Trophoblast cell (in vitro differentiated cells and primary cell): ENCODE measurements at regions not wholly inside any gene's neighbourhood (a gene's known extent, or its start where the extent isn't known, plus 50 kb on each side); places are given as distances from the start of the nearest gene placed in this dataset.

Source experiments
- DNase-seq, 2 donors: peaks; one replicate each; pipeline ENCODE4 v3.0.0-alpha.2; 2016
- H2AFZ ChIP-seq: 2 replicates; pipeline ENCODE4 v1.6.1; 2013; ENCODE audit warnings: low read length, moderate library complexity, mild to moderate bottlenecking; ENCODE audit not compliant: insufficient read depth, poor library complexity
- H2AK5ac ChIP-seq: 2 replicates; pipeline ENCODE4 v1.6.1; 2013; ENCODE audit warnings: mild to moderate bottlenecking, low read length
- H2BK120ac ChIP-seq: 2 replicates; pipeline ENCODE4 v1.6.1; 2013; ENCODE audit warnings: low read length, mild to moderate bottlenecking, moderate library complexity; ENCODE audit not compliant: insufficient read depth, poor library complexity
- H2BK12ac ChIP-seq: 2 replicates; pipeline ENCODE4 v1.6.1; 2013; ENCODE audit warnings: mild to moderate bottlenecking, low read length, moderate library complexity
- H2BK5ac ChIP-seq: 2 replicates; pipeline ENCODE4 v1.6.1; 2013; ENCODE audit warnings: low read length, low read depth, moderate library complexity, mild to moderate bottlenecking; ENCODE audit not compliant: poor library complexity
- H3K14ac ChIP-seq: 2 replicates; pipeline ENCODE4 v1.6.1; 2013; ENCODE audit warnings: mild to moderate bottlenecking, low read length
- H3K18ac ChIP-seq: 2 replicates; pipeline ENCODE4 v1.6.1; 2013; ENCODE audit warnings: mild to moderate bottlenecking, low read length
- H3K23ac ChIP-seq: 2 replicates; pipeline ENCODE4 v1.6.1; 2013; ENCODE audit warnings: low read length
- H3K27ac ChIP-seq: 2 replicates; pipeline ENCODE4 v1.5.1; 2013; ENCODE audit warnings: low read depth, mild to moderate bottlenecking, inconsistent platforms, low read length, moderate library complexity
- H3K27me3 ChIP-seq: 2 replicates; pipeline ENCODE4 v1.6.1; 2013; ENCODE audit warnings: inconsistent platforms, mild to moderate bottlenecking, low read length, moderate library complexity; ENCODE audit not compliant: insufficient read depth
- H3K36me3 ChIP-seq, 2 experiments: 1 replicate in 1 of 2; 2 replicates in 1 of 2; pipeline ENCODE4 v1.6.1; 2013; ENCODE audit warnings: low read length in 2 of 2, mild to moderate bottlenecking in 2 of 2, moderate library complexity in 1 of 2; ENCODE audit not compliant: insufficient read depth in 2 of 2, control insufficient read depth in 1 of 2
- H3K4ac ChIP-seq: 2 replicates; pipeline ENCODE4 v1.6.1; 2013; ENCODE audit warnings: low read depth, mild to moderate bottlenecking, low read length, moderate library complexity
- H3K4me1 ChIP-seq, 2 experiments: 1 replicate in 1 of 2; 2 replicates in 1 of 2; pipeline ENCODE4 v1.6.1; 2013; ENCODE audit warnings: low read length in 2 of 2, mild to moderate bottlenecking in 2 of 2, moderate library complexity in 1 of 2; ENCODE audit not compliant: insufficient read depth in 2 of 2, control insufficient read depth in 1 of 2
- H3K4me2 ChIP-seq: 2 replicates; pipeline ENCODE4 v1.6.1; 2013; ENCODE audit warnings: inconsistent platforms, mild to moderate bottlenecking, low read length, moderate library complexity
- H3K4me3 ChIP-seq: 2 replicates; pipeline ENCODE4 v1.5.1; 2013; ENCODE audit warnings: mild to moderate bottlenecking, low read depth, low read length, inconsistent platforms
- H3K79me1 ChIP-seq: one replicate; pipeline ENCODE4 v1.6.1; 2013; ENCODE audit warnings: low read length
- H3K79me2 ChIP-seq: 2 replicates; pipeline ENCODE4 v1.6.1; 2013; ENCODE audit warnings: low read length, mild to moderate bottlenecking; ENCODE audit not compliant: control insufficient read depth, insufficient read depth, poor library complexity
- H3K9ac ChIP-seq: 2 replicates; pipeline ENCODE4 v1.6.1; 2013; ENCODE audit warnings: mild to moderate bottlenecking, low read length
- H3K9me3 ChIP-seq: 2 replicates; pipeline ENCODE4 v1.6.1; 2013; ENCODE audit warnings: low read depth, mild to moderate bottlenecking, control low read depth, inconsistent platforms, low read length; ENCODE audit not compliant: insufficient read depth
- H4K12ac ChIP-seq: 2 replicates; pipeline ENCODE4 v1.6.1; 2013; ENCODE audit warnings: low read depth, mild to moderate bottlenecking, low read length, moderate library complexity
- H4K8ac ChIP-seq: 2 replicates; pipeline ENCODE4 v1.6.1; 2013; ENCODE audit warnings: low read depth, mild to moderate bottlenecking, low read length, moderate library complexity
- H4K91ac ChIP-seq: one replicate; pipeline ENCODE4 v1.6.1; 2013; ENCODE audit warnings: low read depth, mild to moderate bottlenecking, low read length, moderate library complexity
- WGBS: extraction: QIAGEN DNeasy Blood & Tissue Kit; methylation state at CpG from one replicate; pipeline ENCODE4 v1.1.7; 2013; ENCODE audit warnings: missing lambda C conversion rate; ENCODE audit not compliant: insufficient read length, insufficient coverage; ENCODE audit errors: extremely low coverage; 5-methylcytosine and 5-hydroxymethylcytosine counted together

DNA sequence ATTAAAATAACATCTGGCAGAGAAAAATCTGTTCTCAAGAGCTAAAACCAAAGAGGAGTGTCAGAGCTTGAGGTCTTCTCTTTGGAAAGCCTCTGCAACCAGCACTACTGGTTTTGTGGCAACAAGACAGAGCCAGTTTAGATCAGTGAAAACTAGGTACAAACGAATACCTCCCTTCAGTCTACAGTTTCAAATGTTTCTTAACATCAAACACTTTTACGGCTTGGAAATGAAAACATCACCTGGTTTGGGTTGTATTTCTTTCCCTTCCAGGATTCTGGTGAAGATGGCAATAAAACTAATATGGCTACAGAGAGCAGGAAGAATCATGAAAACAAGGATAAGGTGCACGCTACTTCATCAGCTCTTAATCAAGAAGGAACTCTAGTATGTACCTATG, 339.4 kb upstream of the ESRRG start:
- H4K12ac ChIP-seq = no peak overlapping the region
- H3K14ac ChIP-seq = no peak overlapping the region
- H3K79me2 ChIP-seq = no peaks in the 10 kb centered on the region
- no peak overlapping the region for H3K23ac ChIP-seq
- no peak overlapping the region for H3K4me2 ChIP-seq
- H3K4me1 ChIP-seq = no peaks in the 10 kb centered on the region
- no peaks in the 10 kb centered on the region for H3K79me1 ChIP-seq
- H2BK120ac ChIP-seq = no peak overlapping the region
- no peak overlapping the region for H4K8ac ChIP-seq
- no peak overlapping the region for H4K91ac ChIP-seq
- H3K27ac ChIP-seq = no peak overlapping the region
- no CpG with 5 or more reads among the region's 3 CpGs for WGBS
- H3K4me3 ChIP-seq = no peak overlapping the region
- no peak overlapping the region for H3K4ac ChIP-seq
- H3K36me3 ChIP-seq = no peaks in the 10 kb centered on the region
- no peak for DNase-seq
- H2BK12ac ChIP-seq = no peak overlapping the region
- H3K18ac ChIP-seq = no peak overlapping the region
- no peak overlapping the region for H2AFZ ChIP-seq
- H2BK5ac ChIP-seq = no peak overlapping the region
- H3K9me3 ChIP-seq = no peaks in the 10 kb centered on the region
- H2AK5ac ChIP-seq = no peak overlapping the region
- no peaks in the 10 kb centered on the region for H3K27me3 ChIP-seq
- no peak overlapping the region for H3K9ac ChIP-seq

DNA sequence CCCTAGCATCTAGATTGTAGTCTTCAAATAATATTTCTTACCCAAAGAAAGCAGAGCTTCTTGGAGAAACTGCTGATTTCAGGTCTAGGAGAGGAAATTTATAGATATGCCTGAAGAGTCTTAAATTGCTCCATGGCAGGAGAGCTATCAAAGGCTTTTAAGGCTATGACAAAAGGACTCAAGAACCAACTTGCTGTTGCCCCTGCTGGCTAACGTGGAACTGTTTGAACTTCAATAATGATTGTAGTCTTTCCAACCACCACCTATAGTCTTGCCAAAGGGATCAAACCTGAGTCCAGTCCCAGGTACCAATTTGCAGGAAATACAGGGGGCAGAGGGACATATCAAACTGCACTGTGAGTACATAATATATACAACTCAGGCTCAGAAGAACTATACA, 336.2 kb upstream of the ESRRG start:
- Histone ChIP-seq H3K27me3 (no peaks in the 10 kb centered on the region), H3K18ac (no peak overlapping the region), H3K4ac (no peak overlapping the region), H3K36me3 (no peaks in the 10 kb centered on the region), H3K23ac (no peak overlapping the region), H3K9ac (no peak overlapping the region), H2BK120ac (no peak overlapping the region), H4K91ac (no peak overlapping the region), H4K12ac (no peak overlapping the region), H3K27ac (no peak overlapping the region), H3K4me1 (no peaks in the 10 kb centered on the region), H3K79me1 (no peaks in the 10 kb centered on the region), H3K4me2 (no peak overlapping the region), H2AFZ (no peak overlapping the region), H2BK12ac (no peak overlapping the region), H4K8ac (no peak overlapping the region), H2BK5ac (no peak overlapping the region), H3K4me3 (no peak overlapping the region), H3K9me3 (no peaks in the 10 kb centered on the region), H3K79me2 (no peaks in the 10 kb centered on the region), H3K14ac (no peak overlapping the region), H2AK5ac (no peak overlapping the region)
- no CpG with 5 or more reads among the region's 1 CpG for WGBS
- no peak for DNase-seq

DNA sequence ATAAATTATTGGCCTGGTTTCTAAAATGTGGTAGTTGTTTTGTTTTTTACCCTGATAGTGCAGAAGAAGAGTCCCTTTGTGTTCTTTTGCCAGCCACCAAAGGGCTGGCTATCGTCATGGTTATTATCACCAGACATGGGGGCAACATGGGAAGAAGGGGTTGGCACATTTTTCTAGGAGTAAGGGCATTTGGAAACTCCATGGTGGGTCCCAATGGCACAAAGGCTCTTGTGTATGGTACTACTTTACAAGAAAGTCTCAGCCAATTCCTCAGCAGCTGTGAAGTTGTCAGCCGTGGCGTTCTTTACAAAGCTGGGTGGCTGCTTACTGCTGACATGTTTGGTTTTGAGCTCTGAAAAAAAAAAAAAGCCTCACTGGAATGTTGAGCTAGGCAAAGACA, 330.4 kb upstream of the ESRRG start:
- Histone ChIP-seq H2AK5ac (no peak overlapping the region), H4K12ac (no peak overlapping the region), H4K91ac (no peak overlapping the region), H3K9ac (no peak overlapping the region), H3K79me1 (no peaks in the 10 kb centered on the region), H2BK12ac (no peak overlapping the region), H3K4ac (no peak overlapping the region), H3K36me3 (no peaks in the 10 kb centered on the region), H3K14ac (no peak overlapping the region), H3K23ac (no peak overlapping the region), H2BK5ac (no peak overlapping the region), H2AFZ (no peak overlapping the region), H4K8ac (no peak overlapping the region), H3K4me1 (no peaks in the 10 kb centered on the region), H3K9me3 (no peaks in the 10 kb centered on the region), H3K27me3 (no peaks in the 10 kb centered on the region), H2BK120ac (no peak overlapping the region), H3K27ac (no peak overlapping the region), H3K4me3 (no peak overlapping the region), H3K4me2 (no peak overlapping the region), H3K79me2 (no peaks in the 10 kb centered on the region), H3K18ac (no peak overlapping the region)
- DNase-seq = no peak
- no CpG with 5 or more reads among the region's 3 CpGs for WGBS

DNA sequence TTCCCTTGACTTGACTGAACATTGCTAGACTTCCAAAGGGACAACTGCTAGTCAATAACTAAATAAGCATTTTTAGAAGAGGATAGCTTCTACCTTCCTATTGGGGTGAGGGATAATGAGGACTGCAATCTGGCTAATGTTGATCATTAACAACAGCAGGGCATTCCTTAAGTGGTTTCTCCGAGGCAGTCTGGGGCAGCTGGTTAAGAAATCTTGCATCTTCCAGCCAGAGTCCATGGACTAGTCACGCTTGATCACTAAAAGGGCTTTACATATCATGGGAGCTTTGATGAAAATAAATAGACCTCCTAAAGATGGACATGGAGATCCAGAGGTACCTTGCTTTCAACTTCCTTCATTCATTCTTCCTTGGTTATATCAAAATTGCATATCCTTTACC, 329.4 kb upstream of the ESRRG start:
- Histone ChIP-seq H3K4me1 (no peaks in the 10 kb centered on the region), H3K4me3 (no peak overlapping the region), H4K8ac (no peak overlapping the region), H3K18ac (no peak overlapping the region), H2BK12ac (no peak overlapping the region), H2BK5ac (no peak overlapping the region), H2BK120ac (no peak overlapping the region), H3K79me1 (no peaks in the 10 kb centered on the region), H3K36me3 (no peaks in the 10 kb centered on the region), H4K12ac (no peak overlapping the region), H3K27me3 (no peaks in the 10 kb centered on the region), H3K14ac (no peak overlapping the region), H3K9ac (no peak overlapping the region), H3K23ac (no peak overlapping the region), H3K4me2 (no peak overlapping the region), H3K27ac (no peak overlapping the region), H4K91ac (no peak overlapping the region), H3K79me2 (no peaks in the 10 kb centered on the region), H2AFZ (no peak overlapping the region), H2AK5ac (no peak overlapping the region), H3K9me3 (no peaks in the 10 kb centered on the region), H3K4ac (no peak overlapping the region)
- no CpG with 5 or more reads among the region's 2 CpGs for WGBS
- peak in 1 of 2 donors; percentile 15 for DNase-seq
